Loucy (cell line): ENCODE measurements at regions not wholly inside any gene's neighbourhood (a gene's known extent, or its start where the extent isn't known, plus 50 kb on each side); places are given as distances from the start of the nearest gene placed in this dataset.

Source experiments
- H2AFZ ChIP-seq: fragments of 200-600 bp; sonication (generic); 2 replicates; pipeline ENCODE4 v1.6.0; 2016; ENCODE audit warnings: antibody characterized with exemption, mild to moderate bottlenecking, low read length, moderate library complexity
- H3F3A ChIP-seq: fragments of 200-600 bp; 2 replicates; pipeline ENCODE4 v1.6.0; 2016; ENCODE audit warnings: antibody characterized with exemption, low read depth, mild to moderate bottlenecking
- H3K27me3 ChIP-seq: fragments of 200-600 bp; sonication (generic); 2 replicates; pipeline ENCODE4 v1.6.1; 2014; ENCODE audit warnings: low read length, mild to moderate bottlenecking; ENCODE audit not compliant: insufficient read depth, poor library complexity, severe bottlenecking
- H3K36me3 ChIP-seq: fragments of 200-600 bp; sonication (generic); 2 replicates; pipeline ENCODE4 v1.6.1; 2016; ENCODE audit warnings: low read length; ENCODE audit not compliant: insufficient read depth
- H3K4me1 ChIP-seq: fragments of 200-600 bp; sonication (generic); 2 replicates; pipeline ENCODE4 v1.5.1; 2014; ENCODE audit warnings: low read length, mild to moderate bottlenecking; ENCODE audit not compliant: insufficient read depth, poor library complexity, severe bottlenecking
- H3K4me2 ChIP-seq: fragments of 200-600 bp; sonication (generic); 2 replicates; pipeline ENCODE4 v1.6.0; 2014; ENCODE audit warnings: antibody characterized with exemption, low read length, low read depth, mild to moderate bottlenecking; ENCODE audit not compliant: poor library complexity, severe bottlenecking
- H3K4me3 ChIP-seq: fragments of 200-600 bp; sonication (generic); 2 replicates; pipeline ENCODE4 v1.5.1; 2014; ENCODE audit warnings: low read length, mild to moderate bottlenecking, mixed read lengths; ENCODE audit not compliant: poor library complexity, severe bottlenecking
- H3K79me2 ChIP-seq: fragments of 200-600 bp; sonication (generic); 2 replicates; pipeline ENCODE4 v1.6.1; 2014; ENCODE audit warnings: low read length; ENCODE audit not compliant: insufficient read depth
- H3K9ac ChIP-seq: fragments of 200-600 bp; sonication (generic); 2 replicates; pipeline ENCODE4 v1.6.0; 2014; ENCODE audit warnings: mild to moderate bottlenecking, low read depth, low read length, moderate library complexity; ENCODE audit not compliant: poor library complexity, severe bottlenecking
- H3K9me2 ChIP-seq: fragments of 200-600 bp; sonication (generic); replicated peaks from 2 replicates; pipeline ENCODE4 v1.6.1; 2016; ENCODE audit warnings: low read depth, low read length, mixed read lengths
- H3K9me3 ChIP-seq: fragments of 200-600 bp; sonication (generic); 2 replicates; pipeline ENCODE4 v1.6.1; 2014; ENCODE audit warnings: mild to moderate bottlenecking, antibody characterized with exemption, low read length, low read depth; ENCODE audit not compliant: insufficient read depth
- H4K20me1 ChIP-seq: fragments of 200-600 bp; sonication (generic); 2 replicates; pipeline ENCODE4 v1.6.0; 2014; ENCODE audit warnings: antibody characterized with exemption, low read length, mild to moderate bottlenecking; ENCODE audit not compliant: insufficient read depth, poor library complexity, severe bottlenecking
- EZH2phosphoT487 ChIP-seq: fragments of 200-600 bp; IDR thresholded peaks from 2 replicates; pipeline ENCODE4 v1.6.1; 2018; ENCODE audit warnings: antibody characterized with exemption, mild to moderate bottlenecking, moderate library complexity, borderline replicate concordance
- TF ChIP-seq, protein P1 (sequence below): fragments of 200-600 bp; sonication (generic); conservative IDR thresholded peaks from 2 replicates; pipeline ENCODE4 v1.5.1; 2014; ENCODE audit warnings: mild to moderate bottlenecking, antibody characterized with exemption, low read length

DNA sequence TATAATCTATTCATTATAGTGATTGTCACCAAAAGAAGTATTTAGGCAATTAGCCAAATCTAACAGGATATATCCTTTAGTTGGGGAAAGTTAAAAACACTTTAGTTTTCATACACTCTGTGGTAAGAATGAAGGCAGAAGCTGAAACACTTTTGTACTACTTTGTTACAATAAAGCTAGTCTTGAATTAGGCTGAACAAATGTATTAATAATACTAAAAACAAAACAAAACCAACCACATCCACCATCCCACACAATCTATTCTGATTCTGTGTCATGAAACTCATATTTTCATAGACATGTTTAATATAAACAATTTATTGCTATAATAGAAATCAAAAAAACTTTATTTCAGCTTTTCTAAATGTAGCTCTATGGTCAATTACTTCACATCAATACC lies 508.8 kb downstream of the ZEB2 start:
- Histone ChIP-seq H3K4me1 (no peaks in the 10 kb centered on the region), H3F3A (no peaks in the 10 kb centered on the region), H4K20me1 (no peaks in the 10 kb centered on the region), H2AFZ (no peak overlapping the region), H3K79me2 (no peaks in the 10 kb centered on the region), H3K4me3 (no peak overlapping the region), H3K9me2 (no peaks in the 10 kb centered on the region), H3K4me2 (no peak overlapping the region), H3K9ac (no peak overlapping the region), H3K27me3 (no peaks in the 10 kb centered on the region), H3K36me3 (no peaks in the 10 kb centered on the region), H3K9me3 (no peaks in the 10 kb centered on the region)
- no peak for TF ChIP-seq EZH2phosphoT487

DNA sequence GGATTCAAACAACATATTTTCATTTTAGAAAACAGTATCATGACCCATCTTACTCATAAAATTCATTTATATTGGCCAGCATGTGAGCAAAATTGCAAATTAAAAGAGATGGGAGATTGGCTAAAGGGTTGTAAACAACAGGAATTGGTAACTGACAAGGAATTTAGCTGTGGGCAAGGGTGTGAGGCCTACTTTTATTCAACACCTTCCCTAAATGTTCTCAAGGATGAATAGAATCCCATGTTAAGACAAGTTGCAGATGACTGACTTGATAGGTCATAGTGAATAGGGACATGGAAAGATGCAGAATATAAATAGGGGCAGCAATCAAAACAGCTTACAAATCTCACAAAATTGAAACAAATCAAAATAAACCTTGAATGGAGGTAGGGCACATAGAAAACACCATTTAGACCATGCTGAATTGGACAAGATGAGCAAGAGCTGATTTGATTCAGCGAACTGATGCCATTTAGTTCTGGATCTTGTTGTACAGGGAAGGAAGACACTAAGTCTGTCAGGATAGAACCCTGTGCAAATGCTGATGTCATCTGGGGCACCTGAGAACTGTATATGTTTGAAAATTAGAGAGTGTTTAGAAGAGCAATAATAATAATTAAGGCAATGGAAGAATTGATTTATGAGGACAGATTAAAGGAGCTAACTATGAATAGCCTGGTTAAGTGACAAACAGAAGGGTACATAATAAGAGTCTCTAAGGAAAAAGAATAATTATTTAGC lies 509.7 kb downstream of the ZEB2 start:
- Histone ChIP-seq H4K20me1 (no peaks in the 10 kb centered on the region), H3K4me3 (no peak overlapping the region), H3K9ac (no peak overlapping the region), H3K79me2 (no peaks in the 10 kb centered on the region), H3F3A (no peaks in the 10 kb centered on the region), H3K27me3 (no peaks in the 10 kb centered on the region), H3K9me2 (no peaks in the 10 kb centered on the region), H3K4me2 (no peak overlapping the region), H3K36me3 (no peaks in the 10 kb centered on the region), H3K4me1 (no peaks in the 10 kb centered on the region), H3K9me3 (no peaks in the 10 kb centered on the region), H2AFZ (no peak overlapping the region)
- TF ChIP-seq, protein P1, sequence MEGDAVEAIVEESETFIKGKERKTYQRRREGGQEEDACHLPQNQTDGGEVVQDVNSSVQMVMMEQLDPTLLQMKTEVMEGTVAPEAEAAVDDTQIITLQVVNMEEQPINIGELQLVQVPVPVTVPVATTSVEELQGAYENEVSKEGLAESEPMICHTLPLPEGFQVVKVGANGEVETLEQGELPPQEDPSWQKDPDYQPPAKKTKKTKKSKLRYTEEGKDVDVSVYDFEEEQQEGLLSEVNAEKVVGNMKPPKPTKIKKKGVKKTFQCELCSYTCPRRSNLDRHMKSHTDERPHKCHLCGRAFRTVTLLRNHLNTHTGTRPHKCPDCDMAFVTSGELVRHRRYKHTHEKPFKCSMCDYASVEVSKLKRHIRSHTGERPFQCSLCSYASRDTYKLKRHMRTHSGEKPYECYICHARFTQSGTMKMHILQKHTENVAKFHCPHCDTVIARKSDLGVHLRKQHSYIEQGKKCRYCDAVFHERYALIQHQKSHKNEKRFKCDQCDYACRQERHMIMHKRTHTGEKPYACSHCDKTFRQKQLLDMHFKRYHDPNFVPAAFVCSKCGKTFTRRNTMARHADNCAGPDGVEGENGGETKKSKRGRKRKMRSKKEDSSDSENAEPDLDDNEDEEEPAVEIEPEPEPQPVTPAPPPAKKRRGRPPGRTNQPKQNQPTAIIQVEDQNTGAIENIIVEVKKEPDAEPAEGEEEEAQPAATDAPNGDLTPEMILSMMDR, result no peak
- TF ChIP-seq EZH2phosphoT487, result no peak

DNA sequence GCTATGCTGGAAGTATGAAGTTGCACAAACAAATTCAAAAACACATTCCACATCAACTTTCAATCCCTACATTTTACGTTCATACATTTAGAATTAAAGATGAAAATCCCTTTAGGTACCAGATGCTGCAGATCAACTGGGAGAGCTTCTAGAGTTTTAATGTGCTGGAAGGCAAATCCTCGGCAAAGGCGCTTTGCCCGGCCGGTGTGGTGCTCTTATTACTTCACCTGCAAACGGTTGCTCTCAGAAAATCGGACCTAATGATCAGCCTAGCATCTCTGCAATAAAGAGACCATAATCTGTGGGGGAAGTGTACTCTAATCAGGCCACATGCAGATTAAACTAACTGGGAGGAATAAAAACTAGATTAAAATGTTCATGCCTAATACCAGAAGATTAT lies 513.8 kb downstream of the ZEB2 start:
- H3K9me3 ChIP-seq, result no peaks in the 10 kb centered on the region
- no peak overlapping the region for H3K4me3 ChIP-seq
- H3K27me3 ChIP-seq, result no peaks in the 10 kb centered on the region
- H2AFZ ChIP-seq, result no peak overlapping the region
- H3K4me1 ChIP-seq, result peaks cover 9% of the 10 kb centered on the region
- H3F3A ChIP-seq, result no peaks in the 10 kb centered on the region
- H3K9ac ChIP-seq, result no peak overlapping the region
- no peaks in the 10 kb centered on the region for H3K9me2 ChIP-seq
- no peaks in the 10 kb centered on the region for H3K36me3 ChIP-seq
- H4K20me1 ChIP-seq, result no peaks in the 10 kb centered on the region
- no peaks in the 10 kb centered on the region for H3K79me2 ChIP-seq
- TF ChIP-seq, protein P1, result no peak
- no peak for TF ChIP-seq EZH2phosphoT487
- H3K4me2 ChIP-seq, result no peak overlapping the region

DNA sequence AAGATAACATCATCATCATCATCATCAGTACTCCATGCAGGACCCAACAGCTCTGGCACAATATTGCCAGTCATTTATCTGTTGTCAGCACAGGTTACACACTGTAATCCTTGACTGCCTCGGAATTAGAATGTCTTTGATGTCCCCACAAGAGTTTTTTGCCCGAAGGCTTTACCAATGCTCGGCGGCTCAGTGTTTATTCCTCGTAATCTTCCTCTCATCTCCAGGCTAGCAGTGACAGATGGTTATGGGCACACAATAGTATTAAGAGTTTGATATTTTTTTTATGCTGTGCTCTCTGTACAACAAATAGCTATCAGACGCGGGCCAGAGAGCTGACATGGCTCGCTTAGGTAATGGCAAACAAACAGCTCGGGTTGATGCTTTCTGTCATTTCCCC lies 515.2 kb downstream of the ZEB2 start:
- H3K27me3 ChIP-seq, result no peaks in the 10 kb centered on the region
- TF ChIP-seq EZH2phosphoT487, result no peak
- TF ChIP-seq, protein P1, result no peak
- H3K4me1 ChIP-seq, result peaks cover 9% of the 10 kb centered on the region
- H4K20me1 ChIP-seq, result no peaks in the 10 kb centered on the region
- no peaks in the 10 kb centered on the region for H3K9me2 ChIP-seq
- H3F3A ChIP-seq, result no peaks in the 10 kb centered on the region
- H3K4me2 ChIP-seq, result no peak overlapping the region
- no peak overlapping the region for H3K9ac ChIP-seq
- H3K9me3 ChIP-seq, result no peaks in the 10 kb centered on the region
- H3K36me3 ChIP-seq, result no peaks in the 10 kb centered on the region
- H3K79me2 ChIP-seq, result no peaks in the 10 kb centered on the region
- no peak overlapping the region for H3K4me3 ChIP-seq
- no peak overlapping the region for H2AFZ ChIP-seq
